Fibroblast of pulmonary artery (primary cell): ENCODE measurements at regions not wholly inside any gene's neighbourhood (a gene's known extent, or its start where the extent isn't known, plus 50 kb on each side); places are given as distances from the start of the nearest gene placed in this dataset.

Source experiments
- DNase-seq: peaks from one replicate; pipeline ENCODE4 v3.0.0-alpha.2; 2010; ENCODE audit warnings: low read depth
- H3K4me3 ChIP-seq: replicated peaks from 2 replicates; pipeline ENCODE4 v1.5.1; 2011; ENCODE audit warnings: low read depth, mild to moderate bottlenecking, control low read depth, low read length, moderate library complexity
- CTCF ChIP-seq: IDR thresholded peaks from 2 replicates; pipeline ENCODE4 v1.5.1; 2011; ENCODE audit warnings: mild to moderate bottlenecking, control low read depth, low read length, inconsistent platforms; ENCODE audit errors: missing control alignments

- H3K4me3 ChIP-seq, result no peak overlapping the region
- TF ChIP-seq CTCF, result no peak
- DNase-seq, result no peak
These were observed 71.3 kb upstream of the GNG2 start for GRCh38 chr14:51789114-51789513.

GRCh38 chr14:51789596-51789995, 70.8 kb upstream of the GNG2 start:
- H3K4me3 ChIP-seq, result no peak overlapping the region
- TF ChIP-seq CTCF, result no peak
- DNase-seq, result no peak

- TF ChIP-seq CTCF, result no peak
- no peak overlapping the region for H3K4me3 ChIP-seq
- DNase-seq, result peak; percentile 19
These were observed 67.6 kb upstream of the GNG2 start for GRCh38 chr14:51792809-51793208.

GRCh38 chr14:51805541-51805940, 54.9 kb upstream of the GNG2 start:
- no peak for DNase-seq
- no peak overlapping the region for H3K4me3 ChIP-seq
- TF ChIP-seq CTCF, result no peak

- no peak overlapping the region for H3K4me3 ChIP-seq
- no peak for DNase-seq
- TF ChIP-seq CTCF, result no peak
These were observed 54.1 kb upstream of the GNG2 start for GRCh38 chr14:51806026-51807023.

GRCh38 chr14:51807356-51807755, 53.1 kb upstream of the GNG2 start:
- no peak for DNase-seq
- no peak for TF ChIP-seq CTCF
- no peak overlapping the region for H3K4me3 ChIP-seq
